ENCODE measurements at regions not wholly inside any gene's neighbourhood (a gene's known extent, or its start where the extent isn't known, plus 50 kb on each side); places are given as distances from the start of the nearest gene placed in this dataset.

- Histone ChIP-seq H3K4me2 (ENCODE audit: low read depth, low read length) (peak overlapping the region; percentile 25; the same call in 1 of the 2 replicates), H3K9me3 (ENCODE audit: control insufficient read depth, insufficient read depth, low read length) (no peaks in the 10 kb centered on the region), H2AFZ (replicated peaks; ENCODE audit: low read length, poor library complexity) (no peak overlapping the region), H3K4me3 (ENCODE audit: insufficient read depth, low read depth, low read length) (no peak overlapping the region), H2AK9ac (replicated peaks; ENCODE audit: low read depth, low read length, poor library complexity) (no peak overlapping the region), H3K18ac (ENCODE audit: low read depth, low read length) (0 out of 2 replicates have a peak overlapping the region, but pooled peaks have one; percentile 46), H2BK120ac (ENCODE audit: low read depth, low read length) (peak overlapping the region; percentile 46), H2BK5ac (ENCODE audit: low read depth, low read length, poor library complexity, severe bottlenecking) (peak overlapping the region; percentile 40), H3K27ac (ENCODE audit: insufficient read depth, low read length) (no peak overlapping the region), H3K56ac (ENCODE audit: extremely low read depth, insufficient read depth, low read length) (no peak overlapping the region), H3K14ac (replicated peaks; ENCODE audit: low read depth, low read length) (no peak overlapping the region), H3K9me1 (ENCODE audit: insufficient read depth, low read length) (no peaks in the 10 kb centered on the region), H3K9ac (ENCODE audit: low read depth, low read length) (no peak overlapping the region), H3K36me3 (ENCODE audit: control insufficient read depth, insufficient read depth, low read length) (no peaks in the 10 kb centered on the region), H3K79me1 (ENCODE audit: low read depth in 1 of 2, low read length in 2 of 2) (no peaks in the 10 kb centered on the region), H3K4ac (ENCODE audit: low read depth, low read length) (peak overlapping the region; percentile 59; the same call in 1 of the 2 replicates), H2BK20ac (ENCODE audit: low read depth, low read length) (0 out of 2 replicates have a peak overlapping the region, but pooled peaks have one; percentile 34), H4K20me1 (ENCODE audit: insufficient read depth, low read length) (no peaks in the 10 kb centered on the region), H2AK5ac (ENCODE audit: low read depth, low read length) (no peak overlapping the region), H3K23ac (ENCODE audit: low read depth, low read length) (no peak overlapping the region), H2BK15ac (ENCODE audit: low read depth, low read length) (peak overlapping the region; percentile 15; the same call in 1 of the 3 replicates), H4K5ac (ENCODE audit: low read depth, low read length) (peak overlapping the region; percentile 31; the same call in 1 of the 2 replicates), H3K4me1 (ENCODE audit: control insufficient read depth, insufficient read depth, low read length) (peaks cover 4% of the 10 kb centered on the region; the same call in 1 of the 2 replicates), H4K91ac (ENCODE audit: insufficient read depth, low read depth, low read length) (peak overlapping the region; percentile 58), H3K27me3 (ENCODE audit: control insufficient read depth, insufficient read depth, low read length) (no peaks in the 10 kb centered on the region), H4K8ac (ENCODE audit: low read depth in 2 of 2, low read length in 2 of 2) (peak overlapping the region in 1 of 2 experiments; percentile 68; a peak in 1 of 4 replicates)
- POLR2A ChIA-PET (ENCODE audit: unreplicated experiment) = no interaction called here
- CTCF ChIA-PET = interaction anchor here (0.6 kb wide), 1 partner anchor 68 kb away, joined by 3 read pairs; no protein-coding TSS in a partner anchor
- in situ Hi-C loops (cut with MboI; ENCODE audit: low sequenced_read_pairs) (no loop called here), intact Hi-C loops (cut with micrococcal nuclease) (no loop called here), dilution Hi-C loops (cut with HindIII; ENCODE audit: low sequenced_read_pairs, unreplicated experiment) (no loop called here)
- DNase-seq (peak; percentile 49), ATAC-seq (ENCODE audit: low read depth) (peak; percentile 59)
- BruUV-seq (replicated peaks) = no TSS peak
- TF ChIP-seq RFX5 (IDR thresholded peaks at IDR 0.05; ENCODE audit: low read depth, low read length) = no peak
- TF ChIP-seq CEBPB (IDR thresholded peaks at IDR 0.05; ENCODE audit: low read depth, low read length) = peak; percentile 52; the same call in 1 of the 2 replicates
- no CpG with 5 or more reads among the region's 10 CpGs for WGBS, 2 experiments (ENCODE audit: extremely low coverage in 2 of 2, insufficient read length in 1 of 2)
Observed at GRCh38 chr1:100657876-100658715, 61.4 kb upstream of the VCAM1 start.
